GM12873 (cell line): ENCODE measurements at regions not wholly inside any gene's neighbourhood (a gene's known extent, or its start where the extent isn't known, plus 50 kb on each side); places are given as distances from the start of the nearest gene placed in this dataset.

ENCODE experiments used
- CTCF ChIP-seq: IDR thresholded peaks from 2 replicates; pipeline ENCODE4 v1.5.1; 2012; ENCODE audit warnings: low read depth, mild to moderate bottlenecking, moderate library complexity, low read length, control low read depth; ENCODE audit not compliant: insufficient read depth; ENCODE audit errors: missing control alignments

GRCh38 chr6:51257938-51258337 lies 439.3 kb downstream of the TFAP2B start:
- no peak for TF ChIP-seq CTCF

GRCh38 chr6:51260003-51260402 lies 441.3 kb downstream of the TFAP2B start:
- no peak for TF ChIP-seq CTCF

- TF ChIP-seq CTCF: no peak
These were observed 443.0 kb downstream of the TFAP2B start for GRCh38 chr6:51261691-51262090.

GRCh38 chr6:51265426-51265825 lies 446.8 kb downstream of the TFAP2B start:
- no peak for TF ChIP-seq CTCF

- TF ChIP-seq CTCF: no peak
These were observed 447.9 kb downstream of the TFAP2B start for GRCh38 chr6:51266604-51267003.

- no peak for TF ChIP-seq CTCF
These were observed 450.0 kb downstream of the TFAP2B start for GRCh38 chr6:51268666-51269065.

GRCh38 chr6:51269876-51270275 lies 451.2 kb downstream of the TFAP2B start:
- no peak for TF ChIP-seq CTCF
